Loucy (cell line): ENCODE measurements at regions not wholly inside any gene's neighbourhood (a gene's known extent, or its start where the extent isn't known, plus 50 kb on each side); places are given as distances from the start of the nearest gene placed in this dataset.

Experiments used
- H2AFZ ChIP-seq: fragments of 200-600 bp; sonication (generic); 2 replicates; pipeline ENCODE4 v1.6.0; 2016; ENCODE audit warnings: antibody characterized with exemption, mild to moderate bottlenecking, low read length, moderate library complexity
- H3F3A ChIP-seq: fragments of 200-600 bp; 2 replicates; pipeline ENCODE4 v1.6.0; 2016; ENCODE audit warnings: antibody characterized with exemption, low read depth, mild to moderate bottlenecking
- H3K27me3 ChIP-seq: fragments of 200-600 bp; sonication (generic); 2 replicates; pipeline ENCODE4 v1.6.1; 2014; ENCODE audit warnings: low read length, mild to moderate bottlenecking; ENCODE audit not compliant: insufficient read depth, poor library complexity, severe bottlenecking
- H3K36me3 ChIP-seq: fragments of 200-600 bp; sonication (generic); 2 replicates; pipeline ENCODE4 v1.6.1; 2016; ENCODE audit warnings: low read length; ENCODE audit not compliant: insufficient read depth
- H3K4me1 ChIP-seq: fragments of 200-600 bp; sonication (generic); 2 replicates; pipeline ENCODE4 v1.5.1; 2014; ENCODE audit warnings: low read length, mild to moderate bottlenecking; ENCODE audit not compliant: insufficient read depth, poor library complexity, severe bottlenecking
- H3K4me2 ChIP-seq: fragments of 200-600 bp; sonication (generic); 2 replicates; pipeline ENCODE4 v1.6.0; 2014; ENCODE audit warnings: antibody characterized with exemption, low read length, low read depth, mild to moderate bottlenecking; ENCODE audit not compliant: poor library complexity, severe bottlenecking
- H3K4me3 ChIP-seq: fragments of 200-600 bp; sonication (generic); 2 replicates; pipeline ENCODE4 v1.5.1; 2014; ENCODE audit warnings: low read length, mild to moderate bottlenecking, mixed read lengths; ENCODE audit not compliant: poor library complexity, severe bottlenecking
- H3K79me2 ChIP-seq: fragments of 200-600 bp; sonication (generic); 2 replicates; pipeline ENCODE4 v1.6.1; 2014; ENCODE audit warnings: low read length; ENCODE audit not compliant: insufficient read depth
- H3K9ac ChIP-seq: fragments of 200-600 bp; sonication (generic); 2 replicates; pipeline ENCODE4 v1.6.0; 2014; ENCODE audit warnings: mild to moderate bottlenecking, low read depth, low read length, moderate library complexity; ENCODE audit not compliant: poor library complexity, severe bottlenecking
- H3K9me2 ChIP-seq: fragments of 200-600 bp; sonication (generic); replicated peaks from 2 replicates; pipeline ENCODE4 v1.6.1; 2016; ENCODE audit warnings: low read depth, low read length, mixed read lengths
- H3K9me3 ChIP-seq: fragments of 200-600 bp; sonication (generic); 2 replicates; pipeline ENCODE4 v1.6.1; 2014; ENCODE audit warnings: mild to moderate bottlenecking, antibody characterized with exemption, low read length, low read depth; ENCODE audit not compliant: insufficient read depth
- H4K20me1 ChIP-seq: fragments of 200-600 bp; sonication (generic); 2 replicates; pipeline ENCODE4 v1.6.0; 2014; ENCODE audit warnings: antibody characterized with exemption, low read length, mild to moderate bottlenecking; ENCODE audit not compliant: insufficient read depth, poor library complexity, severe bottlenecking
- CTCF ChIP-seq: fragments of 200-600 bp; sonication (generic); conservative IDR thresholded peaks from 2 replicates; pipeline ENCODE4 v1.5.1; 2014; ENCODE audit warnings: mild to moderate bottlenecking, antibody characterized with exemption, low read length
- EZH2phosphoT487 ChIP-seq: fragments of 200-600 bp; IDR thresholded peaks from 2 replicates; pipeline ENCODE4 v1.6.1; 2018; ENCODE audit warnings: antibody characterized with exemption, mild to moderate bottlenecking, moderate library complexity, borderline replicate concordance

- H3K4me1 ChIP-seq, result no peaks in the 10 kb centered on the region
- no peaks in the 10 kb centered on the region for H3K27me3 ChIP-seq
- H3K36me3 ChIP-seq, result no peaks in the 10 kb centered on the region
- no peak overlapping the region for H3K9ac ChIP-seq
- H3K79me2 ChIP-seq, result no peaks in the 10 kb centered on the region
- H3K9me2 ChIP-seq, result no peaks in the 10 kb centered on the region
- H3K9me3 ChIP-seq, result no peaks in the 10 kb centered on the region
- no peaks in the 10 kb centered on the region for H4K20me1 ChIP-seq
- no peak for TF ChIP-seq EZH2phosphoT487
- H2AFZ ChIP-seq, result no peak overlapping the region
- H3F3A ChIP-seq, result no peaks in the 10 kb centered on the region
- no peak overlapping the region for H3K4me2 ChIP-seq
- no peak overlapping the region for H3K4me3 ChIP-seq
These were observed 320.0 kb upstream of the LRRC4C start for GRCh38 chr11:41779401-41779960.

GRCh38 chr11:41781441-41781840 lies 322.0 kb upstream of the LRRC4C start:
- H3F3A ChIP-seq, result no peaks in the 10 kb centered on the region
- no peak for TF ChIP-seq EZH2phosphoT487
- no peak for TF ChIP-seq CTCF
- no peaks in the 10 kb centered on the region for H3K4me1 ChIP-seq
- no peaks in the 10 kb centered on the region for H3K9me3 ChIP-seq
- H4K20me1 ChIP-seq, result no peaks in the 10 kb centered on the region
- no peak overlapping the region for H3K4me2 ChIP-seq
- H3K9me2 ChIP-seq, result no peaks in the 10 kb centered on the region
- no peaks in the 10 kb centered on the region for H3K36me3 ChIP-seq
- H3K27me3 ChIP-seq, result no peaks in the 10 kb centered on the region
- H3K79me2 ChIP-seq, result no peaks in the 10 kb centered on the region
- H3K4me3 ChIP-seq, result no peak overlapping the region
- H3K9ac ChIP-seq, result no peak overlapping the region
- H2AFZ ChIP-seq, result no peak overlapping the region

- no peaks in the 10 kb centered on the region for H3K9me3 ChIP-seq
- no peak overlapping the region for H3K4me3 ChIP-seq
- H3K27me3 ChIP-seq, result no peaks in the 10 kb centered on the region
- H3K36me3 ChIP-seq, result no peaks in the 10 kb centered on the region
- no peak overlapping the region for H2AFZ ChIP-seq
- H3F3A ChIP-seq, result no peaks in the 10 kb centered on the region
- H3K4me2 ChIP-seq, result no peak overlapping the region
- TF ChIP-seq CTCF, result no peak
- TF ChIP-seq EZH2phosphoT487, result no peak
- H3K79me2 ChIP-seq, result no peaks in the 10 kb centered on the region
- no peak overlapping the region for H3K9ac ChIP-seq
- no peaks in the 10 kb centered on the region for H3K4me1 ChIP-seq
- no peaks in the 10 kb centered on the region for H3K9me2 ChIP-seq
- no peaks in the 10 kb centered on the region for H4K20me1 ChIP-seq
These were observed 325.3 kb upstream of the LRRC4C start for GRCh38 chr11:41784513-41785335.
